T-helper 2 cell treated with Interferon-gamma antibody and Interleukin-4, amounts not matched to agents 5 μg/mL and 100 μg/mL, for 36 hours (primary cell): ENCODE measurements at regions not wholly inside any gene's neighbourhood (a gene's known extent, or its start where the extent isn't known, plus 50 kb on each side); places are given as distances from the start of the nearest gene placed in this dataset.

ENCODE experiments used
- DNase-seq: peaks from one replicate; pipeline ENCODE4 v3.0.0; 2021; ENCODE audit warnings: low spot score
- H3K27ac Mint-ChIP-seq: one replicate; pipeline ENCODE4 v1.8.0; 2021; ENCODE audit warnings: mild to moderate bottlenecking, mixed read lengths
- H3K27me3 Mint-ChIP-seq: one replicate; pipeline ENCODE4 v1.8.0; 2021; ENCODE audit warnings: low read depth, mixed read lengths
- H3K36me3 Mint-ChIP-seq: one replicate; pipeline ENCODE4 v1.8.0; 2021; ENCODE audit warnings: low read depth, mixed read lengths
- H3K4me1 Mint-ChIP-seq: one replicate; pipeline ENCODE4 v1.8.0; 2021; ENCODE audit warnings: low read depth, mixed read lengths
- H3K4me3 Mint-ChIP-seq: one replicate; pipeline ENCODE4 v1.8.0; 2022; ENCODE audit warnings: mild to moderate bottlenecking, moderate library complexity, mixed read lengths
- H3K9me3 Mint-ChIP-seq: one replicate; pipeline ENCODE4 v1.8.0; 2021; ENCODE audit warnings: mixed read lengths

DNA sequence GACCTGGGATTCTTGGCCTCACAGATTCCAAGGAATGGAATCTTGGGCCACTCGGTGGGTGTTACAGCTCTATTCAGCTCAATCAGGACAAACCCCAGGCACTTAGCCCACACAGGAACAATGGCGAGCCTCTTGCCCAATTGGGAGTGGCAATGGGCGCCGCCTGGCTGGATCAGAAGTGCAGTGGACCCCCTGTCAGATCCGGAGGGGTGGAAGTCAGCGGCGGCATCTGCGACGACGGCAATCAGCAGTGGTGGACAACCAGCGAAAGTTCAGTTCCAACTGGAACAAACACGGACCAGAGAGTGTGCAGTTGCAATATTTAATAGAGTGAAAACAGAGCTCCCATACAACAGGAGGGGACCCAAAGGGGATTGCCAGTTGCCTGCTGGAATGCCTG is 378.3 kb downstream of the CDH9 start:
- Mint-ChIP-seq H3K36me3 (no peaks in the 10 kb centered on the region), H3K27ac (no peak overlapping the region), H3K9me3 (peaks cover 32% of the 10 kb centered on the region), H3K4me1 (no peaks in the 10 kb centered on the region), H3K27me3 (no peaks in the 10 kb centered on the region), H3K4me3 (no peak overlapping the region)
- no peak for DNase-seq

DNA sequence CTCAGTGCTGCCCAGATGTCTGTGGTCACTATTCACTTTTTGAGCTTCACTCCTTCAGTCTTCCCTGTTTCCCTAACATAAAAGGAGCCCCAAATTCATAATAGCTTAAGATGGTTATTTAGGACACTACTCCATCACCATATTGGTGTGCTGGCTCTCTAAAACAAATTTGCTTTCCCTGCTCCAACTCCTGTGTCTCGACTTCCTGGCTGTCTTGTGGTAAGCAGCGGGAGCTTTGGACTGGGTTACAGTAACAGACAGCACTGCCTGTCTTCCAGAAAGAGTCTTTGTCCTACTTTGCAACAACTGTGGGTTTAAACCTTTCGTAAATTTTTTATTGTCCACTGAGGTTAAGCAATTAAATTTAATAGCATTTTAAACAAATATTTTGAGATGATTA is 389.4 kb downstream of the CDH9 start:
- Mint-ChIP-seq H3K27ac (no peak overlapping the region), H3K4me1 (no peaks in the 10 kb centered on the region), H3K4me3 (no peak overlapping the region), H3K36me3 (peaks cover 2% of the 10 kb centered on the region), H3K9me3 (peaks cover 46% of the 10 kb centered on the region), H3K27me3 (no peaks in the 10 kb centered on the region)
- no peak for DNase-seq

DNA sequence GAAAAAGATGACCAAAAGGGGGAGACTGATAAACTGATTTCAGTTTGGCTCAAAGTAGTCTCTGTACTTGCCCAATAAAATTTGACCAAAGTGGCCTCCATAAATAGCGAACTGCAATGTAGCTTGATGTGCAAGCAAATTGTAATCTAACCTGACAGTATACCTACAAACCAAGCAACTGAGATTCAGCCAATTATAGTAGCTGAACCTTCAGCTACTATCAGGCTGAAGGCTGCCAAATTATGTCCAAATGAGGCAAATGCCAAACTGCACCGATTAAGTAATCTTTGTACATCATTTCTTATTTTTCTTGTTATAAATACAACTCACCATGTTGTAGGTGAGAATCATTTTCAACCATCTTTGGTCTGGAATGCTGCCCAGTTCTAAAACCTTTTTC is 390.6 kb downstream of the CDH9 start:
- H3K4me3 Mint-ChIP-seq: no peak overlapping the region
- no peaks in the 10 kb centered on the region for H3K4me1 Mint-ChIP-seq
- H3K27me3 Mint-ChIP-seq: no peaks in the 10 kb centered on the region
- peaks cover 2% of the 10 kb centered on the region for H3K36me3 Mint-ChIP-seq
- peaks cover 40% of the 10 kb centered on the region for H3K9me3 Mint-ChIP-seq
- DNase-seq: no peak
- no peak overlapping the region for H3K27ac Mint-ChIP-seq

DNA sequence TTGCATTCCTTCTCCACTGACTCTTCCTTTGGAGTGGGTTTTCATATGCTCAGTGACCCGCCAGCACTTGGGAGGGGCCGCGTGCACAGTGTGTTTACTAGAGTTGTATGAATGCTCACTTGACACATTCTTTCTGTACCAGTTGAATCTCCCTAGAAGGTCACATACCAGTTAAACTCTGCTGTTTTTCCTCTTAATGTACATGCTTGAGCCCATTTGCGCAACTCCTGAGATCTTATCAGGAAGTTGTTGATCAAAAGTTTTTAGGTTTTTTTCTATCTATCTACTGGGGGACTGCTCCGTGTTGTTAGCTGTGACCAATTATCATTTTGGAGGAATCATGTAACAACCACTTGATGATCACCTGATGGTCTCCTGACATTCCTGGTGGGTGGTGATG is 392.7 kb downstream of the CDH9 start:
- Mint-ChIP-seq H3K4me1 (no peaks in the 10 kb centered on the region), H3K27ac (no peak overlapping the region), H3K9me3 (peaks cover 47% of the 10 kb centered on the region), H3K36me3 (peaks cover 2% of the 10 kb centered on the region), H3K27me3 (no peaks in the 10 kb centered on the region), H3K4me3 (no peak overlapping the region)
- DNase-seq: no peak

DNA sequence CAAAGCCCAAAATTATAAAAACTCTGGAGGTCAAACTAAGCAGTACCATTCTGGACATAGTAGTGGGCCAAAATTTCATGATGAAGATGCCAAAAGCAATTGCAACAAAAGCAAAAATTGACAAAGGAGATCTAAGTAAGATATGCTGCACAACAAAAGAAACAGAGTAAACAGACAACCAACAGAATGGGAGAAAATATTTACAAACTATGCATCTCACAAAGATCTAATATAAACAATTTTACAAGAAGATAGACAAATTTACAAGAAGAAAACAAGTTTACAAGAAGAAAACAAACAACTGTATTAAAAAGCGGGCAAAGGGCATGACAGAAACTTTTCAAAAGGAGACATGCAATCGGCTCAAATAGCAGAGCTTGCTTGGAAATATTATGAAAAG is 396.9 kb downstream of the CDH9 start:
- Mint-ChIP-seq H3K9me3 (peaks cover 51% of the 10 kb centered on the region), H3K27ac (no peak overlapping the region), H3K4me1 (no peaks in the 10 kb centered on the region), H3K4me3 (no peak overlapping the region), H3K27me3 (no peaks in the 10 kb centered on the region), H3K36me3 (peaks cover 2% of the 10 kb centered on the region)
- no peak for DNase-seq

DNA sequence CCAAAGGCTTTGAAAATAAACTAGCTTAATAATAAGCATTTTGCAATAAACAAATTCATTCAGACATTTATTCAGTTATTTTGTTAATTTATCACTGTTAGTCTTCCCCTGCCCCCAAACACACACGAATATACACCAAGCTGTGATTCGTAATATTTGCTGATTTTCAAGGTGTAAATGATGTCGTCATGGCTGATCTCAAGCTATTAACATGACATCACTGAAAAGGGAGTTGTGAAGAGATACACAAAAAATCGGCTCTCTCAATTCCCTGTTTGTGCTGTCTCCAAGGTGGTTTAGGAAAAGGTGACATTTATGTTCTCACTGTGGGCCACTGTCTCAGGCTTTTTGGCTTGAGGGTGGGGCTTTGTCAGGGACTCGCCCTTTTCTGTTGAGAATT is 413.3 kb downstream of the CDH9 start:
- Mint-ChIP-seq H3K36me3 (no peaks in the 10 kb centered on the region), H3K4me3 (no peak overlapping the region), H3K27me3 (no peaks in the 10 kb centered on the region), H3K4me1 (no peaks in the 10 kb centered on the region), H3K9me3 (peaks cover 19% of the 10 kb centered on the region), H3K27ac (no peak overlapping the region)
- no peak for DNase-seq

DNA sequence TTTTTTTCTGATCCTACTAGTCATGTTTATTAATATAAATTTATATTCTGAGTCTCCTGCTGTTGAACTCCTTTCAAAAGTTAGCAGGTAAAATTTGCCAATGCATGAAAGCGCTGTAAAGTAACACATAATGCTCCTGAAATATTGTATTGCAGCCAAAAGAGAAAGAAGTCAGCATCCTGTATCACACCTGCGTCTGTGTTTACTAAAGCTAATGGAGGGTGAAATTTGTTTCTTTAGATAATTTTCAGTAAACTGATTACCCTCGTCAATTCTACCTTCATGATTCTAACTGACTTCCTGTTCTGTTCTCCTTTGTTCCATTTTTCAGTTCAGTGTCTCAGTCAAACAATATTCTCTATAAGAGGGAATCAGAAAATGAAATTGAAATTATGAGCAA is 415.4 kb downstream of the CDH9 start:
- Mint-ChIP-seq H3K36me3 (no peaks in the 10 kb centered on the region), H3K27me3 (no peaks in the 10 kb centered on the region), H3K27ac (no peak overlapping the region), H3K9me3 (peaks cover 19% of the 10 kb centered on the region), H3K4me3 (no peak overlapping the region), H3K4me1 (no peaks in the 10 kb centered on the region)
- DNase-seq: no peak

DNA sequence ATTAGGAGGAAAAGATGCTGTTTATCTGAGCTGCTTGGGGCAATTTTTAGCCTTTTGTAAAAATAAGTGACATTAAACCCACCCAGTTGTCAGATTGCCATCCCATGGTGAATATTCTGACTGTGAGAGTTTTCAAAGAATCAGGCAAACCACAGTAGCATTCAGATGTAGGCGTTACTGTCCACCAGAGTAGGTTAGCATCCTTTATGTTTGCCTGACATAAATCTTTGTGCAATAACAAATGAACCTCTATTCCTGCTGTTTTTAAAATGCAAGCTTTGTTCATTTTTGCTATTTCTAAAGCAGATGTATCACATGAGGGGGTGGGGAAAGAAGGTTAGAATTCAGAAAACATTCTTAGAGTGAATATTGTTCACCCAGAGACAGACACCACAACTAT is 427.8 kb downstream of the CDH9 start:
- no peak for DNase-seq
- Mint-ChIP-seq H3K36me3 (no peaks in the 10 kb centered on the region), H3K4me1 (no peaks in the 10 kb centered on the region), H3K9me3 (peaks cover 43% of the 10 kb centered on the region), H3K27ac (no peak overlapping the region), H3K27me3 (no peaks in the 10 kb centered on the region), H3K4me3 (no peak overlapping the region)

DNA sequence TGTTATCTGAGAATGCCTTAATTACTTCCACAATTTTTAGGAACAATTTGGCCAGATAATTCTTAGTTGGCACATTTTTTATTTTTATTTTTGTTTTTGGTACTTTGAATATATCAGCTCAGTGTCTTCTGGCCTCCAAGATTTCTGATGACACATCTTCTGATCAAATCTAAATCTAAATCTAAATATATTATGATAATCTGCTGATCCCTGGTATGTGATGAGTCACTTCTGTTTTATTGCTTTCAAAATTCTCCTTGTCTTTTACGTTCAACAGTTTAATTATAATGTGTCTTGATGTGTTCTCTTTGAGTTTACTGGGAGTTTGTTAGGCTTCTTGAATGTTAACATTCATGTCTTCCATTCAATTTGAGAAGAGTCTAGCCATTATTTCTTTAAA is 436.8 kb downstream of the CDH9 start:
- H3K4me1 Mint-ChIP-seq: no peaks in the 10 kb centered on the region

DNA sequence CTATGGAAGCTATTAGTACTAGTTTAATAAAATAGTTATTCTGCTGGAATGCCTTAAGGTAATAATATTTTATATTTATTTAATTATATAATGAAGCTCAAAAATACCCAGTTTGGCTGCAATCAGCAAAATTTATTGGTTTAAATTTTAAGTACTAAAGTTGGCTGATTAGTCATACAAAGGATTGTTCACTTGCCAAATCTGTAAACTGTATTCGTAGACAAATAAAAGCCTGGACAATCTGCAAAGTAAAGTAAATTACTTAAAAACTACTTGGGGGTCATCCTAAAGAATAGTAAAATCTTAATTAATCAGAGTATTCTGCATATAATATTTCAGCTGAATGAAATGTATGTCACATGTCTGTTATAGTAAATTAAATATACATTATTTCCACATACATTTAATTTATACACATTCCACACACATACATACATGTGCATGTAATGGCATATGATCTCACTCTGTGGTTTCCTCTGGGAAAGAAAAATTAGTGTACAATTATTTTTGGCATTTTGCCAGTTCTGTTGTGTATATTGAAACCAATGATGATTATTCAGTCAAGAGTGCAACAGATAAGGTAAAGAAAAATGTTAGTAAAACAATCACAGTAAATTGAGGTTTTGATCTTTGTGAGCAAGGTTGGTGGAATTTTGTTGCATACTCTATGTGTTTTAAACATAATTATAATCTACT is 455.9 kb downstream of the CDH9 start:
- H3K27me3 Mint-ChIP-seq: no peaks in the 10 kb centered on the region
- peaks cover 45% of the 10 kb centered on the region for H3K9me3 Mint-ChIP-seq
- H3K27ac Mint-ChIP-seq: no peak overlapping the region
- no peak overlapping the region for H3K4me3 Mint-ChIP-seq
- no peaks in the 10 kb centered on the region for H3K4me1 Mint-ChIP-seq
- H3K36me3 Mint-ChIP-seq: no peaks in the 10 kb centered on the region
- DNase-seq: no peak

More for the DNA sequence above, 436.8 kb downstream of the CDH9 start:
- Mint-ChIP-seq H3K27me3 (no peaks in the 10 kb centered on the region), H3K36me3 (no peaks in the 10 kb centered on the region), H3K27ac (no peak overlapping the region), H3K4me3 (no peak overlapping the region), H3K9me3 (peaks cover 32% of the 10 kb centered on the region)
- no peak for DNase-seq

DNA sequence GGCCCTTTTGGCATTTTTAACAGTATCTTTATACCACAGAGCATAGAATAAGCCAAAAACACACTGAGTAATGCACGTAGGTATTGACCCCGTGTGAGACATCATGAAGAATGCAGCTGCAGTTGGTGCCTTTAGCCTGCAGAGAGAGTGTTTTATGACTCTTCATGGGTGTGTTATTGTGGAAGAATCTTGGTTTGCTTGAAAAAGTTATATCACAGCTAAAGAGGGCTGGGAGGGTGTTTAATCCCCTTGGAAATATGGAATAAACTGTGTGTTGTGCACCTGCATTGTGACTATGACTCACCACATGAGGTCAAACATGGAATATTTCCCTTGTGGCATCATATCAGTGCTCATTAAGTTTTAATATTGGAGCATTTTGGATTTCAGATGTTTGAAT is 458.7 kb downstream of the CDH9 start:
- H3K36me3 Mint-ChIP-seq: no peaks in the 10 kb centered on the region
- no peak for DNase-seq
- H3K27me3 Mint-ChIP-seq: no peaks in the 10 kb centered on the region
- no peaks in the 10 kb centered on the region for H3K4me1 Mint-ChIP-seq
- peaks cover 26% of the 10 kb centered on the region for H3K9me3 Mint-ChIP-seq
- H3K27ac Mint-ChIP-seq: no peak overlapping the region
- H3K4me3 Mint-ChIP-seq: no peak overlapping the region

DNA sequence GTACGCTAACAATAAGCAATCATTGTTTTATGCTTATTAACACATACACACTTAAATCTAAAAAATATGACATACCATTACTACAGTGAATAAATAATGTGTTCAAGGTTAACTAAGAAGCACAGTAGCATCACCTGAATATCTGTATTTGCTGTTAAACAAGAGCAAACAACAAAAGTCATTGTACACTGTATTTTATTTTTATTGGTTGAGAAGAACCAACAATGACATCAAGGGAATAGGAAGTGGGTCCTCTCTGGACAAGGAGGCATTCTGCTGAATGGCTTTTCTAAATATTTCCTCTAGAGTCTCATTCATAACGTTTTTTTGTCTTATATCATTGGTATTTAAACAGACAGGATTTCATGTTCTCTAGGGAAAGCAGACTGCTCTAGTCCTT is 460.4 kb downstream of the CDH9 start:
- no peaks in the 10 kb centered on the region for H3K36me3 Mint-ChIP-seq
- no peak for DNase-seq
- H3K4me3 Mint-ChIP-seq: no peak overlapping the region
- H3K4me1 Mint-ChIP-seq: no peaks in the 10 kb centered on the region
- no peaks in the 10 kb centered on the region for H3K27me3 Mint-ChIP-seq
- H3K9me3 Mint-ChIP-seq: peaks cover 22% of the 10 kb centered on the region
- no peak overlapping the region for H3K27ac Mint-ChIP-seq

DNA sequence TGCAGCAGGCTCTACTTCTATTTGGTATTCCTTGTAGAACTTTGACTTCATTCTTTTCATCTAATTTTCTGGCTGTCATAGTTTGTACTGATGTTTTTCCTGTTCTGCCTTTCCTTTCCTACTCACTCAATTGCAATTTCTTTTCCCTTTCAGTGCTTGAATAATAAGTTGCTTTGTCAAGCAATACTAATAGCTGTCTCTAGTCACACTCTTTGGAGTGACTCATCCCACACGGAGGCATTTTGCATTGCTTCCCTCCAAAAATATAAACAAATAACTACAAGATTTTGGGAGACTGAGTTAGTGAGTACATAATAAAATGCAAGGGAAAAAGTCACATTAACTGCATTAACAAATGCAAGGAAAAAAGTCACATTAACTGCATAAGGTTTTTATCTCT is 465.9 kb downstream of the CDH9 start:
- DNase-seq: no peak
- Mint-ChIP-seq H3K27ac (no peak overlapping the region), H3K4me3 (no peak overlapping the region), H3K36me3 (no peaks in the 10 kb centered on the region), H3K9me3 (peaks cover 17% of the 10 kb centered on the region), H3K27me3 (no peaks in the 10 kb centered on the region), H3K4me1 (no peaks in the 10 kb centered on the region)

DNA sequence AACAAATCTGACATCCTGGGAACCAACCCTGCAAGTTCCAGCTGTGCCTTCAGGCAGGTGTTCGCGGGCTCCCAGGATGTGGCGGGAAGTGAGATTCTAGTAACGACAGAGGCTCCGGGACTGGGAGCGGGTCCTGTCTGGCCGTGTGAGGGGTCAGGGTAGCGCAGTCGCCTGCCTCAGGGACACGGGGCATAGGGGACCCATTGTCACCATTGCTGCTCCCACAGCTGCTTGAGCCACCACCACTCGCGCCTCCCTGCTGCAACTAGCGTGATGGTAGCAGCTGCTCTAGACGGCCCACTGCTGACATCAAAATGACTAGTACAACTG is 468.5 kb downstream of the CDH9 start:
- DNase-seq: no peak
- no peaks in the 10 kb centered on the region for H3K27me3 Mint-ChIP-seq
- no peak overlapping the region for H3K27ac Mint-ChIP-seq
- H3K36me3 Mint-ChIP-seq: no peaks in the 10 kb centered on the region
- H3K4me3 Mint-ChIP-seq: no peak overlapping the region
- H3K4me1 Mint-ChIP-seq: no peaks in the 10 kb centered on the region
- peaks cover 38% of the 10 kb centered on the region for H3K9me3 Mint-ChIP-seq

DNA sequence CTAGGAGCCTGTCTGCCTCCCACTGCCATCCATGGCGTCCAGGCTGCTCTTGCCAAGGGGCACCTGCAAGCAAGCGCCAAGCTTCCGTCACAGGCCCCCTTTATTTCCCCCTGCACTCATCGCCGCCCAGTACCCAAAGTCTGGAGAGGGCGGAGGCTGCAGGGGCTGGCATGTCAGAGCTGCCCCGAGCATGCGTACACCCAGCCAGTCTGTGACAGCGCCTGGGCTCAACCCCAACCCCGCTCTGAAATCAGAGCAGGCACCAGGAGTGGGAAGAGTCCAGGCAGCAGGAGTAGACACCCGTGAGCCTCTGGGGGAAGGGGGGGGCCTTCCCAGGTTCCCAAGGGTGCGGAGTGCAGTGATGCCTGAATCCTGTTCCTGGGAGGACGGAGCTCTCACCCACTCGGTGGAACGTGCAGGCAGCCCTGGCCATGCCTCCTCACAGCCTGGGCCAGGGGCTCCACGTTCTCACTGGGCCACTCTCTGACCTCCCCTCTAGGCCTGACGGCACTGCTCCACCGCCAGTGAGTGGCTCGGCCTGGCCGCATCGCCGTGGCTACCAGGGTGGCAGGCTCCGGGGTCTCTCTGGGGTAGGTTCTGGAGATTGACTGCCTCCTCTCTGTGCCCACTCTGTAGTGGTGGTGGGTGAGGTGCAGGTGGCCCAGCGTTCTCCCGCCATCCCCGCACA is 469.0 kb downstream of the CDH9 start:
- H3K36me3 Mint-ChIP-seq: no peaks in the 10 kb centered on the region
- H3K27ac Mint-ChIP-seq: no peak overlapping the region
- H3K4me1 Mint-ChIP-seq: no peaks in the 10 kb centered on the region
- no peaks in the 10 kb centered on the region for H3K27me3 Mint-ChIP-seq
- DNase-seq: no peak
- peaks cover 41% of the 10 kb centered on the region for H3K9me3 Mint-ChIP-seq
- H3K4me3 Mint-ChIP-seq: no peak overlapping the region
